Retinal pigment epithelial cell (primary cell): ENCODE measurements at regions not wholly inside any gene's neighbourhood (a gene's known extent, or its start where the extent isn't known, plus 50 kb on each side); places are given as distances from the start of the nearest gene placed in this dataset.

Experiments used
- DNase-seq: peaks from one replicate; pipeline ENCODE4 v3.0.0-alpha.2; 2010; ENCODE audit warnings: low read depth
- H3K4me3 ChIP-seq: 2 replicates; pipeline ENCODE4 v1.5.1; 2011; ENCODE audit warnings: mild to moderate bottlenecking, low read length, control low read depth, moderate library complexity
- CTCF ChIP-seq: conservative IDR thresholded peaks from 2 replicates; pipeline ENCODE4 v1.5.1; 2011; ENCODE audit warnings: low read depth, low read length, control low read depth, inconsistent platforms

GRCh38 chr18:73752965-73753364, 394.7 kb downstream of the FBXO15 start:
- TF ChIP-seq CTCF: no peak
- no peak overlapping the region for H3K4me3 ChIP-seq
- DNase-seq: no peak

GRCh38 chr18:73752546-73752945, 395.1 kb downstream of the FBXO15 start:
- DNase-seq: no peak
- no peak for TF ChIP-seq CTCF

GRCh38 chr18:73750052-73750451, 397.6 kb downstream of the FBXO15 start:
- H3K4me3 ChIP-seq: no peak overlapping the region
- DNase-seq: no peak
- no peak for TF ChIP-seq CTCF

More at GRCh38 chr18:73752546-73752945, 395.1 kb downstream of the FBXO15 start:
- H3K4me3 ChIP-seq: no peak overlapping the region

- H3K4me3 ChIP-seq: no peak overlapping the region
- no peak for TF ChIP-seq CTCF
- no peak for DNase-seq
Observed at GRCh38 chr18:73749304-73749703, 398.3 kb downstream of the FBXO15 start.

- no peak for TF ChIP-seq CTCF
- DNase-seq: no peak
- no peak overlapping the region for H3K4me3 ChIP-seq
Observed at GRCh38 chr18:73748731-73749130, 398.9 kb downstream of the FBXO15 start.

DNA sequence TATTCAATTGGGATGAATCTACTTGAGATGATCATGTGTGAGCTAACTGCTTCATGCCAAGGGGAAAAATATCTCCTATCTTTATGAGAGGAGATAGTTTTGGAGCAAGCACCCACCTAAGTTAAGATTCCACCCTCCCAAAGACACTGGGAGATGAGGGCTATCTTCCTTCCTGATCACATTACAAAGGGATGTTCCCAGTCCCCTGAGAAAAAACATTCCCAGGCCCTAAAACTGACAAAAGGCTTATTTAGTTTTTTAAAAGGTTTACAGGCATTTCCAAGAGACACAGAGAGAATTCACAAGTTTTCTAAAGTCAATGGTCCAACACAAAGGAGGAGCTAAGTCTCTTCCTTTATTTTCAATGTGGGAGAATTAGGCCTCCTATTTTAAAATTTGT, 401.5 kb downstream of the FBXO15 start:
- H3K4me3 ChIP-seq: no peak overlapping the region
- no peak for TF ChIP-seq CTCF
- DNase-seq: no peak

DNA sequence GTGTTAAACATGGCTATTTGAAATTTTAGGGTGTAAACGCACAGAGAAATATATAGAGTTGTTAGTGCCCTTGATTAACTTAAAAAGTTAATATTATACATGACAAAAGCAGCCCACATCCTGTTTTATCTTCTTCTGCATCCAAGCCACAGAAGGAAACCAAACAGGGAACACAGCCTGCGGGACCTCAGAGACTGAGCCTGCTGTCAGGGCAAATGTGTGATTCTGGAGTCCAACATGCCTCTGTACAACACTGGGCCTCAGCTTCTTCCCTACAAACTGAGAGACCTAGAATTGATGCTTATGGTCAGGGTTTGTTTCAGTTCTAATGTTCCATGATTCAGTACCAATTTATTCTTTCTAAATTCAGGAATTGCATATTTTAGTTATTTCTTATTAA, 404.7 kb downstream of the FBXO15 start:
- DNase-seq: no peak
- TF ChIP-seq CTCF: no peak
- no peak overlapping the region for H3K4me3 ChIP-seq
